Mesodermal cell (in vitro differentiated cells): ENCODE measurements at regions not wholly inside any gene's neighbourhood (a gene's known extent, or its start where the extent isn't known, plus 50 kb on each side); places are given as distances from the start of the nearest gene placed in this dataset.

ENCODE experiments used
- H3K27ac ChIP-seq: 2 replicates; pipeline ENCODE4 v1.7.0; 2013; ENCODE audit warnings: mild to moderate bottlenecking, low read depth, low read length, moderate library complexity; ENCODE audit not compliant: severe bottlenecking
- H3K36me3 ChIP-seq: 2 replicates; pipeline ENCODE4 v1.7.1; 2013; ENCODE audit warnings: mild to moderate bottlenecking, low read length, moderate library complexity; ENCODE audit not compliant: control insufficient read depth, insufficient read depth
- H3K4me1 ChIP-seq: one replicate; pipeline ENCODE4 v1.7.1; 2013; ENCODE audit warnings: mild to moderate bottlenecking, low read length; ENCODE audit not compliant: insufficient read depth, control insufficient read depth, poor library complexity, severe bottlenecking
- H3K4me3 ChIP-seq: 2 replicates; pipeline ENCODE4 v1.7.0; 2013; ENCODE audit warnings: low read length, control low read depth, mild to moderate bottlenecking; ENCODE audit not compliant: insufficient read depth, poor library complexity, severe bottlenecking; ENCODE audit errors: extremely low read depth
- H3K9me3 ChIP-seq: 2 replicates; pipeline ENCODE4 v1.7.1; 2013; ENCODE audit warnings: mild to moderate bottlenecking, low read length, moderate library complexity; ENCODE audit not compliant: control insufficient read depth
- WGBS, 2 experiments: methylation state at CpG; one replicate each; pipeline ENCODE4 v1.1.5; 2013; ENCODE audit warnings: missing lambda C conversion rate in 2 of 2; ENCODE audit not compliant: insufficient coverage in 2 of 2; 5-methylcytosine and 5-hydroxymethylcytosine counted together

GRCh38 chr10:37640301-37640700 lies 217.1 kb downstream of the ZNF248 start:
- Histone ChIP-seq H3K4me3 (no peak overlapping the region), H3K36me3 (no peaks in the 10 kb centered on the region), H3K9me3 (peaks cover 18% of the 10 kb centered on the region), H3K4me1 (no peaks in the 10 kb centered on the region), H3K27ac (no peak overlapping the region)
- WGBS, 2 experiments: 62% methylated on average over 5 of the region's 8 CpGs; no CpG with 5 or more reads in 1 of the 2 experiments

DNA sequence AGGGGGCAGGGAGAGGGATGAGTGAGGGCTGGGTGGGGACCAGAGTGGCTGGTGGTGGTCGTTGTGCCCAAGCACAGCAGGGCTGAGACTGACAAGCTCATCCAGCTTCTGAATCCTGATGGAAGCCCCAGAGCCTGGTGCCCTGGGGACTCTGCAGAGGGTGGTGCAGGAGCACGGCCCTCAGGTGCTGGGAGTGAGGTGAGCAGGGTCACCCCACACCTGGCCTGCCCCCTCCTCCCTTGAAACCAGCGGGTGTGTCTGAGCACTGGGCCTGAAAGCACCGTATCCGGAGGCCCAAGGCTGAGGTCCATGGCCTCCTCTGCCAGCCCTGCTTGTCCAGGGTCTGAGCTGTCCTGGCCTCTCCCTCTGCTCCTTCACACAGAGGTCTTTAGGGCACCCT lies 218.2 kb downstream of the ZNF248 start:
- H3K9me3 ChIP-seq: peaks cover 27% of the 10 kb centered on the region
- no peaks in the 10 kb centered on the region for H3K36me3 ChIP-seq
- WGBS, 2 experiments: 77 to 84% methylated on average over 4 of the region's 5 CpGs
- H3K4me1 ChIP-seq: no peaks in the 10 kb centered on the region
- no peak overlapping the region for H3K4me3 ChIP-seq
- no peak overlapping the region for H3K27ac ChIP-seq

- 18 to 67% methylated on average over 1 of the region's 1 CpG for WGBS, 2 experiments
- no peak overlapping the region for H3K4me3 ChIP-seq
- no peaks in the 10 kb centered on the region for H3K36me3 ChIP-seq
- H3K27ac ChIP-seq: no peak overlapping the region
- H3K4me1 ChIP-seq: no peaks in the 10 kb centered on the region
- peaks cover 31% of the 10 kb centered on the region for H3K9me3 ChIP-seq
Measured at GRCh38 chr10:37638569-37638968, 218.8 kb downstream of the ZNF248 start.

DNA sequence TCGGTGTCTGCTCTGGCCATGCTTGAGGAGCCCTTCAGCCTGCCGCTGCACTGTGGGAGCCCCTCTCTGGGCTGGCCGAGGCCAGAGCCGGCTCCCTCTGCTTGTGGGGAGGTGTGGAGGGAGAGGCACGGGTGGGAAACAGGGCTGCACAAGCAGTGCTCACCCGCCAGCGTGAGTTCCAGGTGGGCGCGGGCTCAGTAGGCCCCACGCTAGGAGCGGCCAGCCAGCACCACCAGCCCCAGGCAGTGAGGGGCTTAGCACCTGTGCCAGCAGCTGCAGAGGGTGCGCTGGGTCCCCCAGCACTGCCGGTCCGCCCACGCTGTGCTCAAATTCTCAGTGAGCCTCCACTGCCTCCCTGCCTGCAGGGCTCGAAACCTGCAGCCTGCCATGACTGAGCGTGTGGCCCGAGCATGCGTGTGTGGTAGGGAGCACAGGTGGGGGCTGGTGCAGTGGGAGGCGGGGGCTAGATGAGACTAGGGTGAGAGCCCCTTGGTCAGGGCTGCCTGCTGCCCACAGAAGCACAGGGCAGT lies 223.0 kb downstream of the ZNF248 start:
- WGBS, 2 experiments: 84 to 91% methylated on average over 13 of the region's 20 CpGs
- no peaks in the 10 kb centered on the region for H3K4me1 ChIP-seq

GRCh38 chr10:37632641-37633040 lies 224.8 kb downstream of the ZNF248 start:
- H3K9me3 ChIP-seq: peaks cover 30% of the 10 kb centered on the region

More for the DNA sequence above, 223.0 kb downstream of the ZNF248 start:
- Histone ChIP-seq H3K36me3 (no peaks in the 10 kb centered on the region), H3K27ac (no peak overlapping the region), H3K9me3 (peaks cover 35% of the 10 kb centered on the region), H3K4me3 (no peak overlapping the region)

GRCh38 chr10:37623506-37623905 lies 233.9 kb downstream of the ZNF248 start:
- WGBS, 2 experiments: 54% methylated on average over 2 of the region's 5 CpGs; no CpG with 5 or more reads in 1 of the 2 experiments
- H3K4me3 ChIP-seq: no peak overlapping the region
- H3K27ac ChIP-seq: no peak overlapping the region
- H3K36me3 ChIP-seq: no peaks in the 10 kb centered on the region
- peaks cover 58% of the 10 kb centered on the region for H3K9me3 ChIP-seq
- H3K4me1 ChIP-seq: no peaks in the 10 kb centered on the region

More at GRCh38 chr10:37632641-37633040, 224.8 kb downstream of the ZNF248 start:
- 100% methylated on average over 1 of the region's 2 CpGs; no CpG with 5 or more reads in 1 of the 2 experiments for WGBS, 2 experiments
- Histone ChIP-seq H3K4me3 (no peak overlapping the region), H3K4me1 (no peaks in the 10 kb centered on the region), H3K27ac (no peak overlapping the region), H3K36me3 (no peaks in the 10 kb centered on the region)

GRCh38 chr10:37619336-37619735 lies 238.1 kb downstream of the ZNF248 start:
- Histone ChIP-seq H3K27ac (no peak overlapping the region), H3K4me1 (no peaks in the 10 kb centered on the region), H3K4me3 (no peak overlapping the region), H3K9me3 (peaks cover 79% of the 10 kb centered on the region), H3K36me3 (no peaks in the 10 kb centered on the region)
- 40 to 46% methylated on average over 3 of the region's 3 CpGs for WGBS, 2 experiments

- no peaks in the 10 kb centered on the region for H3K36me3 ChIP-seq
- WGBS, 2 experiments: 64 to 79% methylated on average over 6 of the region's 6 CpGs
- no peaks in the 10 kb centered on the region for H3K4me1 ChIP-seq
- H3K4me3 ChIP-seq: no peak overlapping the region
- H3K9me3 ChIP-seq: peaks cover 27% of the 10 kb centered on the region
- no peak overlapping the region for H3K27ac ChIP-seq
Measured at GRCh38 chr10:37588299-37588698, 269.1 kb downstream of the ZNF248 start.

DNA sequence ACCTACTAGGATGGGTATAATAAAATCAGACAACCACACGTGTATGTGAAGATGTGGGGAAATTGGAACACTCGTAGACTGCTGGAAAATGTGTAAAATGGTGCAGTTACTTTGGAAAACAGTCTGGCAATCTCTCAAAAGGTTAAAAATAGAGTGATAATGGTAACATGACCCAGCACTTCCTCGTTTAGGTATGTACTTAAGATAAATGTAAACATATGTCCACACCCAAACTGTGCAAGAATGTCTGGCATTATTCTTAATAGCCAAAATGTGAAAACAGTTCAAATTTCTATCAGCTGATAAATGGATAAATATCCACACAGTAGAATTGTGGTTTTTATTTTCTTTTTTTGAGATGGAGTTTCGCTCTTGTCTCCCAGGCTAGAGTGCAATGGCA lies 272.8 kb downstream of the ZNF248 start:
- no peaks in the 10 kb centered on the region for H3K36me3 ChIP-seq

DNA sequence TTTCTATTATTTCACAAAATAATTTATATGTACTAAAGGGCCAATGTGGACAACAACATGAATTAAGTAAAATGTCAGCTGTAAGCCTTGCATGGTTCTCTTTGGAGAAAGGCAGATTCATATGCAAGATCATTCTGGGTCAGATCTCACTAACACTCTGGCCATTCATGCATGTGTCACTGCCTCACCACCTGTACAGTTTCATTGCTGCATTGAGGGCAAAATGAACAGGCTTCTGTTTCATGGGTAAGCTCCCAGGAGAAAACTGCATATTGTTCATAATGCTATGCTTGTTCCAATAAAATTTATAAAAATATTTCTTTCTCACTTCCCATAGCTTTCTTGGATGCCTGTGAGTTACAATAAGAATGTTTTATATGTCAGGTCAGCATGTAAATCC lies 275.2 kb downstream of the ZNF248 start:
- Histone ChIP-seq H3K4me3 (no peak overlapping the region), H3K9me3 (peaks cover 26% of the 10 kb centered on the region), H3K4me1 (no peaks in the 10 kb centered on the region), H3K27ac (no peak overlapping the region), H3K36me3 (no peaks in the 10 kb centered on the region)

More for the DNA sequence above, 272.8 kb downstream of the ZNF248 start:
- no peak overlapping the region for H3K4me3 ChIP-seq
- H3K27ac ChIP-seq: no peak overlapping the region
- no peaks in the 10 kb centered on the region for H3K4me1 ChIP-seq
- peaks cover 34% of the 10 kb centered on the region for H3K9me3 ChIP-seq
- WGBS, 2 experiments: 40% methylated on average over 1 of the region's 4 CpGs; no CpG with 5 or more reads in 1 of the 2 experiments

DNA sequence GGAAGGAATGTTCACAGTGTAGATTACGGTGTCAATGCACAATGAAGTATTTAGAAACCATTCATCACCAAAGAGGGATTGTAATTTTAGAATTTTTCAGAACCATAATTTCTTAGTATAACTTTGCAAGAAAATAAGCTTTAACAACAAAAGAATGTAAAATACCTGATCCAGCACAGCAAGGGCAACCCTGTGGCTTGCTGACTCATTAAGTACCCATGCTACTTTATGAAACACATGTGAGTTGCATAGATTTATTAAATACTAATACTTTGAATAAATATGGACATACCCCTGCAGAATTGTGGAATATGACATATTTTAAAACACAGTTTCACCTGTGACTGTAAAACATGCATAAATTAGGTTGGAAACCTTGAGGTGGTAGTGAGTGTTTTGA lies 281.3 kb downstream of the ZNF248 start:
- Histone ChIP-seq H3K27ac (no peak overlapping the region), H3K36me3 (no peaks in the 10 kb centered on the region), H3K4me3 (no peak overlapping the region), H3K4me1 (no peaks in the 10 kb centered on the region), H3K9me3 (peaks cover 51% of the 10 kb centered on the region)
- WGBS, 2 experiments: no CpG with 5 or more reads among the region's 1 CpG
